Endothelial cell of umbilical vein (primary cell): ENCODE measurements at regions not wholly inside any gene's neighbourhood (a gene's known extent, or its start where the extent isn't known, plus 50 kb on each side); places are given as distances from the start of the nearest gene placed in this dataset.
A peak's percentile ranks its signal among the peaks of the same experiment; 100 is the strongest.

Experiments used
- BruUV-seq: library from RNA; stranded (reverse); fragments of 400-500 nt; replicated peaks from 2 replicates; lab custom pipeline; 2021; lab: Mats Ljungman, UMichigan
- CTCF ChIA-PET: fragments of 300-600, 350-600 bp; sonication (Branson Sonifier 250); formaldehyde crosslinking; loops from one replicate; lab custom pipeline; 2021; ENCODE audit warnings: antibody characterized with exemption, inconsistent platforms; lab: Charles Lee
- POLR2A ChIA-PET: fragments of 300-600, 350-600 bp; sonication (Branson Sonifier 250); formaldehyde crosslinking; loops from one replicate; lab custom pipeline; 2021; ENCODE audit warnings: antibody characterized with exemption, inconsistent platforms; lab: Charles Lee
- DNase-seq: peaks from one replicate; pipeline ENCODE4 v3.0.0-alpha.2; 2011; ENCODE audit warnings: low read depth, low spot score
- FAIRE-seq: peaks from 2 replicates; lab custom pipeline; 2011; peaks lifted over from hg19 to GRCh38; lab: Jason Lieb, UNC
- H2AFZ ChIP-seq: 2 replicates; pipeline ENCODE4 v1.6.0; 2012; ENCODE audit warnings: low read depth, low read length, control low read depth, inconsistent platforms
- H3K27ac ChIP-seq: 2 replicates; pipeline ENCODE4 v1.5.1; 2011; ENCODE audit warnings: low read depth, mild to moderate bottlenecking, control low read depth, low read length, moderate library complexity; ENCODE audit not compliant: insufficient read depth
- H3K27me3 ChIP-seq, 2 experiments: 2 replicates each; pipeline versions ENCODE4 v1.6.0 to v1.6.1; 2011; ENCODE audit warnings: low read length in 2 of 2, mixed read lengths in 1 of 2; ENCODE audit not compliant: control insufficient read depth in 2 of 2, insufficient read depth in 2 of 2
- H3K36me3 ChIP-seq, 2 experiments: 2 replicates in 1 of 2; 3 replicates in 1 of 2; pipeline ENCODE4 v1.5.1; 2011; ENCODE audit warnings: low read length in 2 of 2, mild to moderate bottlenecking in 1 of 2, moderate library complexity in 1 of 2; ENCODE audit not compliant: control insufficient read depth in 2 of 2, insufficient read depth in 2 of 2; ENCODE audit errors: extremely low read depth in 1 of 2
- H3K4me1 ChIP-seq: 3 replicates; pipeline ENCODE4 v1.5.1; 2011; ENCODE audit warnings: mild to moderate bottlenecking, low read length; ENCODE audit not compliant: control insufficient read depth, insufficient read depth; ENCODE audit errors: extremely low read depth
- H3K4me2 ChIP-seq: 2 replicates; pipeline ENCODE4 v1.6.1; 2011; ENCODE audit warnings: low read length, control low read depth, mixed read lengths; ENCODE audit not compliant: insufficient read depth
- H3K4me3 ChIP-seq, 3 experiments: fragments of 200-600 bp in 1 of 3; sonication (generic), shearing (Covaris generic) in 1 of 3; replicated peaks in 1 of 3; 2 replicates each; pipeline ENCODE4 v1.5.1; 2011 to 2016; ENCODE audit warnings: control low read depth in 3 of 3, low read length in 3 of 3, mild to moderate bottlenecking in 2 of 3, inconsistent platforms in 1 of 3, low read depth in 1 of 3, moderate library complexity in 1 of 3; ENCODE audit not compliant: insufficient read depth in 1 of 3
- H3K79me2 ChIP-seq: 2 replicates; pipeline ENCODE4 v1.6.0; 2012; ENCODE audit warnings: low read length, inconsistent platforms; ENCODE audit not compliant: control insufficient read depth, insufficient read depth
- H3K9ac ChIP-seq: replicated peaks from 2 replicates; pipeline ENCODE3; 2011; ENCODE audit warnings: low read length, control low read depth; ENCODE audit not compliant: insufficient read depth; ENCODE audit errors: extremely low read depth
- H3K9me1 ChIP-seq: replicated peaks from 3 replicates; pipeline ENCODE4 v1.6.0; 2011; ENCODE audit warnings: mild to moderate bottlenecking, low read length; ENCODE audit not compliant: control insufficient read depth, insufficient read depth; ENCODE audit errors: extremely low read depth
- H3K9me3 ChIP-seq: replicated peaks from 2 replicates; pipeline ENCODE4 v1.5.1; 2012; ENCODE audit warnings: low read length, inconsistent platforms; ENCODE audit not compliant: control insufficient read depth, insufficient read depth
- H4K20me1 ChIP-seq: replicated peaks from 2 replicates; pipeline ENCODE3; 2011; ENCODE audit warnings: mild to moderate bottlenecking, low read length; ENCODE audit not compliant: control insufficient read depth, insufficient read depth; ENCODE audit errors: extremely low read depth
- CTCF ChIP-seq, 2 donors: IDR thresholded peaks; 1 replicate in 1 of 2; 2 replicates in 1 of 2; pipeline ENCODE4 v1.5.1; 2011; ENCODE audit warnings: low read length in 2 of 2, mild to moderate bottlenecking in 2 of 2, moderate library complexity in 2 of 2, control low read depth in 1 of 2, inconsistent platforms in 1 of 2, low read depth in 1 of 2; ENCODE audit not compliant: insufficient read depth in 1 of 2; ENCODE audit errors: extremely low read depth in 1 of 2
- EZH2 ChIP-seq: IDR thresholded peaks from 2 replicates; pipeline ENCODE4 v1.6.1; 2012; ENCODE audit warnings: borderline replicate concordance, low read depth, mild to moderate bottlenecking, moderate library complexity, low read length, inconsistent platforms; ENCODE audit not compliant: severe bottlenecking
- FOS ChIP-seq: IDR thresholded peaks from 2 replicates; pipeline ENCODE4 v1.6.1; 2011; ENCODE audit warnings: mild to moderate bottlenecking, low read length, moderate library complexity, borderline replicate concordance; ENCODE audit not compliant: insufficient read depth
- GATA2 ChIP-seq: IDR thresholded peaks from 2 replicates; pipeline ENCODE4 v1.7.0; 2011; ENCODE audit warnings: low read depth, mild to moderate bottlenecking, moderate library complexity, mixed read lengths, low read length; ENCODE audit not compliant: insufficient read length, insufficient read depth
- JUN ChIP-seq: IDR thresholded peaks from 2 replicates; pipeline ENCODE4 v1.6.1; 2011; ENCODE audit warnings: borderline replicate concordance, low read depth; ENCODE audit not compliant: insufficient read length, insufficient read depth
- MYC ChIP-seq: IDR thresholded peaks from one replicate; pipeline ENCODE4 v1.6.1; 2011; ENCODE audit warnings: mild to moderate bottlenecking, low read depth, low read length
- POLR2A ChIP-seq: IDR thresholded peaks from 2 replicates; pipeline ENCODE4 v1.6.1; 2012; ENCODE audit warnings: low read depth, mild to moderate bottlenecking, control low read depth, low read length
- POLR2AphosphoS5 ChIP-seq: IDR thresholded peaks from 2 replicates; pipeline ENCODE4 v1.6.1; 2012; ENCODE audit warnings: low read depth, mild to moderate bottlenecking, control low read depth, low read length, moderate library complexity; ENCODE audit not compliant: insufficient read depth
- dilution Hi-C: fragments of 300-500 bp; cut with MboI; formaldehyde crosslinking; loops from one replicate; pipeline ENCODE4 v1.15.0; 2019; ENCODE audit warnings: low sequenced_read_pairs; ENCODE audit not compliant: extremely low pct_ligation_motif_present
- intact Hi-C: fragments of 100-400 bp; cut with micrococcal nuclease; formaldehyde crosslinking; loops from one replicate; pipeline ENCODE4 v1.10.0; 2022
- TF ChIP-seq, protein P1 (sequence below): IDR thresholded peaks from 2 replicates; pipeline ENCODE4 v1.6.1; 2011; ENCODE audit not compliant: insufficient read depth, insufficient read length

- BruUV-seq, result no TSS peak
- peak overlapping the region; percentile 57 for H2AFZ ChIP-seq
- no peaks in the 10 kb centered on the region for H4K20me1 ChIP-seq
- DNase-seq, result no peak
- no peak for TF ChIP-seq CTCF (IDR thresholded peaks at IDR 0.05; ENCODE audit: extremely low read depth in 1 of 2, insufficient read depth in 1 of 2, low read depth in 1 of 2, low read length in 2 of 2)
- TF ChIP-seq POLR2AphosphoS5, result no peak
- no peak for TF ChIP-seq POLR2A
- no peak for TF ChIP-seq JUN
- TF ChIP-seq FOS, result no peak
- TF ChIP-seq EZH2, result no peak
- TF ChIP-seq, protein P1, sequence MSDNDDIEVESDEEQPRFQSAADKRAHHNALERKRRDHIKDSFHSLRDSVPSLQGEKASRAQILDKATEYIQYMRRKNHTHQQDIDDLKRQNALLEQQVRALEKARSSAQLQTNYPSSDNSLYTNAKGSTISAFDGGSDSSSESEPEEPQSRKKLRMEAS, result no peak
- TF ChIP-seq GATA2, result no peak
- TF ChIP-seq MYC, result no peak
- intact Hi-C loops (no loop called here), dilution Hi-C loops (no loop called here)
- H3K9me1 ChIP-seq, result no peaks in the 10 kb centered on the region
- no peak for FAIRE-seq
- H3K9me3 ChIP-seq, result no peaks in the 10 kb centered on the region
- CTCF ChIA-PET, result interaction anchor here (1.4 kb wide), 1 partner anchor 188 kb away, joined by 3 read pairs; no protein-coding TSS in a partner anchor
- H3K27me3 ChIP-seq, result no peaks in the 10 kb centered on the region
- no peaks in the 10 kb centered on the region for H3K36me3 ChIP-seq
- POLR2A ChIA-PET, result no interaction called here
- no peak overlapping the region for H3K4me2 ChIP-seq
- H3K9ac ChIP-seq, result no peak overlapping the region
- no peak overlapping the region for H3K4me3 ChIP-seq
- no peak overlapping the region for H3K27ac ChIP-seq
- H3K79me2 ChIP-seq, result no peaks in the 10 kb centered on the region
- H3K4me1 ChIP-seq, result no peaks in the 10 kb centered on the region
Observed at GRCh38 chr4:31234494-31234893, 514.3 kb downstream of the PCDH7 start.
